ENCODE measurements at regions not wholly inside any gene's neighbourhood (a gene's known extent, or its start where the extent isn't known, plus 50 kb on each side); places are given as distances from the start of the nearest gene placed in this dataset.

DNA sequence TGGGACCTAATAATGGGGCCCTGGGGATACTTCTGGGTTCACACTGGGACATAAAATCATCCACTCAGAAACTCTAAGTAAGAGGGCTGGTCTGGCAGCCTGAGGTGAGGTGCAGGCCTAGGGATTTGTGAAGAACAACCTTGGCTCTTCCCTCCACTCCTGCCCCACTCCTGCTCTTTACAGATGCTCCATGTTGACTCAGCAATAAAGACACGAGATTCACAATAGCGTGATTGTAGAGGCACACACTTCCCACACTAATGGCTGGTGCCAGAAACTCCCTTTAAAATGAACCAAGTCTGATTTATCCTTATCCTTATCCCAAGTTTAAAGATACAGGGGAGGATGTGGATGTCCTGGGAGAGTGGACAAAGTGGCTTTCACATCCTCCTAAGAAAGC, 228.2 kb downstream of the ACTR3 start:
- Histone ChIP-seq H3K27me3 (ENCODE audit: control insufficient read depth in 3 of 3, insufficient read depth in 3 of 3, low read length in 2 of 3) (no peaks in the 10 kb centered on the region), H3K4me1 (ENCODE audit: control insufficient read depth in 5 of 5, insufficient read depth in 5 of 5, low read length in 5 of 5) (peaks cover 0 to 3% (median 0%) of the 10 kb centered on the region in 5 donors), H3K9ac (ENCODE audit: insufficient read depth in 1 of 2, low read length in 2 of 2) (no peak overlapping the region), H3K36me3 (ENCODE audit: control insufficient read depth in 4 of 4, insufficient read depth in 4 of 4, low read length in 4 of 4) (no peaks in the 10 kb centered on the region), H3K9me3 (ENCODE audit: control insufficient read depth in 4 of 4, insufficient read depth in 3 of 4, low read length in 3 of 4) (no peaks in the 10 kb centered on the region), H3K4me3 (no peak overlapping the region), H3K27ac (ENCODE audit: low read depth in 1 of 2, low read length in 1 of 2) (no peak overlapping the region)
- DNase-seq (no peak), ATAC-seq (ENCODE audit: insufficient read depth, low FRiP score) (no peak)
- TF ChIP-seq, protein P1, sequence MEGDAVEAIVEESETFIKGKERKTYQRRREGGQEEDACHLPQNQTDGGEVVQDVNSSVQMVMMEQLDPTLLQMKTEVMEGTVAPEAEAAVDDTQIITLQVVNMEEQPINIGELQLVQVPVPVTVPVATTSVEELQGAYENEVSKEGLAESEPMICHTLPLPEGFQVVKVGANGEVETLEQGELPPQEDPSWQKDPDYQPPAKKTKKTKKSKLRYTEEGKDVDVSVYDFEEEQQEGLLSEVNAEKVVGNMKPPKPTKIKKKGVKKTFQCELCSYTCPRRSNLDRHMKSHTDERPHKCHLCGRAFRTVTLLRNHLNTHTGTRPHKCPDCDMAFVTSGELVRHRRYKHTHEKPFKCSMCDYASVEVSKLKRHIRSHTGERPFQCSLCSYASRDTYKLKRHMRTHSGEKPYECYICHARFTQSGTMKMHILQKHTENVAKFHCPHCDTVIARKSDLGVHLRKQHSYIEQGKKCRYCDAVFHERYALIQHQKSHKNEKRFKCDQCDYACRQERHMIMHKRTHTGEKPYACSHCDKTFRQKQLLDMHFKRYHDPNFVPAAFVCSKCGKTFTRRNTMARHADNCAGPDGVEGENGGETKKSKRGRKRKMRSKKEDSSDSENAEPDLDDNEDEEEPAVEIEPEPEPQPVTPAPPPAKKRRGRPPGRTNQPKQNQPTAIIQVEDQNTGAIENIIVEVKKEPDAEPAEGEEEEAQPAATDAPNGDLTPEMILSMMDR (IDR thresholded peaks at IDR 0.05; ENCODE audit: control extremely low read depth, extremely low read depth): no peak
- 69 to 86% methylated on average over 2 of the region's 2 CpGs for WGBS, 2 donors

DNA sequence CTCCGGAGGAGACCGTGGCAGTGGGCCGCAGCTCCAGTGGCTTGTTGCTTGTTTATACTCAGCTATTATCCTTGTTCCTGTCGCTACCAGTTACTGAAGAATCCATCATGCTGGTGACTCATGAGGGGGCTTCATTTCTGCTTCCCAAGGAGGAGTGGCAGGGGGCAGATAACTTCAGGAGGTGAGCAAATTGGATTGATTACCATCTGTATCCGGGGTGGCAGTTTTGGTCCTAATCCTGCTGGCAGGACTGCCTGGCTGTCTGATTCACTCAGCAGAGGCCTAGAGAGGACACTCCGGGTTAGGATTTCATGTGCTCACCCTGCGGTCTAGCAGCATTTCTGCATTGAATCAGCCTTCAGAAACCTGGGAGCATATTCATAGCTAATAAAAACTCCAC, 230.0 kb downstream of the ACTR3 start:
- DNase-seq (no peak), ATAC-seq (ENCODE audit: insufficient read depth, low FRiP score) (no peak)
- Histone ChIP-seq H3K9me3 (ENCODE audit: control insufficient read depth in 4 of 4, insufficient read depth in 3 of 4, low read length in 3 of 4) (no peaks in the 10 kb centered on the region), H3K27ac (ENCODE audit: low read depth in 1 of 2, low read length in 1 of 2) (no peak overlapping the region), H3K9ac (ENCODE audit: insufficient read depth in 1 of 2, low read length in 2 of 2) (no peak overlapping the region), H3K36me3 (ENCODE audit: control insufficient read depth in 4 of 4, insufficient read depth in 4 of 4, low read length in 4 of 4) (no peaks in the 10 kb centered on the region), H3K4me1 (ENCODE audit: control insufficient read depth in 5 of 5, insufficient read depth in 5 of 5, low read length in 5 of 5) (peaks cover 0 to 8% (median 0%) of the 10 kb centered on the region in 5 donors), H3K27me3 (ENCODE audit: control insufficient read depth in 3 of 3, insufficient read depth in 3 of 3, low read length in 2 of 3) (no peaks in the 10 kb centered on the region), H3K4me3 (no peak overlapping the region)
- WGBS, 2 donors: 78 to 81% methylated on average over 7 of the region's 7 CpGs
- TF ChIP-seq, protein P1 (IDR thresholded peaks at IDR 0.05; ENCODE audit: control extremely low read depth, extremely low read depth): no peak

DNA sequence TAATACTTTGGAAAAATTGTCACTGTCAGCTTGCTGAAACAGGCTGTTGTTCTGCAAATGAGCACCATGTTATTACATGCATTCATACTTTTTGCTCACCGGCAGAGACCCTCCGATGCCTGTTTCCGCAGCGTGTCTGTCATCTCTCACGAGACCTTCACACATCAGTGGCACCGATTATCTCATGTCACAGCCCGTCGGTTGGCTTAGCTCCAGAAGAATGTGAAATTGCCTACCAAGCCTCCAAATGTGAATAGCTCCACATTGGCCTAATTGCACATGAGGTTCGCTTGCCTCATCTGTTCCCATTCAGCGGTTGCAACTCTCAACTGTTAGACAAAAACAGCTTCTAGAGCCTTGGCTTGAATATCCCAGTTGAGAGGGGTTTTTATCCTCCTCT, 233.0 kb downstream of the ACTR3 start:
- WGBS, 2 donors: 70 to 89% methylated on average over 10 of the region's 10 CpGs
- no peak overlapping the region for H3K27ac ChIP-seq (ENCODE audit: low read depth in 1 of 2, low read length in 1 of 2)
- H3K4me3 ChIP-seq: no peak overlapping the region
- TF ChIP-seq, protein P1 (IDR thresholded peaks at IDR 0.05; ENCODE audit: control extremely low read depth, extremely low read depth): no peak
- no peaks in the 10 kb centered on the region for H3K36me3 ChIP-seq (ENCODE audit: control insufficient read depth in 4 of 4, insufficient read depth in 4 of 4, low read length in 4 of 4)
- ATAC-seq (ENCODE audit: insufficient read depth, low FRiP score): no peak
- peak; percentile 21 to 49 (median 31) for DNase-seq
- H3K9me3 ChIP-seq (ENCODE audit: control insufficient read depth in 4 of 4, insufficient read depth in 3 of 4, low read length in 3 of 4): no peaks in the 10 kb centered on the region
- H3K27me3 ChIP-seq (ENCODE audit: control insufficient read depth in 3 of 3, insufficient read depth in 3 of 3, low read length in 2 of 3): no peaks in the 10 kb centered on the region
- peaks cover 0 to 8% (median 0%) of the 10 kb centered on the region in 5 donors for H3K4me1 ChIP-seq (ENCODE audit: control insufficient read depth in 5 of 5, insufficient read depth in 5 of 5, low read length in 5 of 5)
- H3K9ac ChIP-seq (ENCODE audit: insufficient read depth in 1 of 2, low read length in 2 of 2): no peak overlapping the region

DNA sequence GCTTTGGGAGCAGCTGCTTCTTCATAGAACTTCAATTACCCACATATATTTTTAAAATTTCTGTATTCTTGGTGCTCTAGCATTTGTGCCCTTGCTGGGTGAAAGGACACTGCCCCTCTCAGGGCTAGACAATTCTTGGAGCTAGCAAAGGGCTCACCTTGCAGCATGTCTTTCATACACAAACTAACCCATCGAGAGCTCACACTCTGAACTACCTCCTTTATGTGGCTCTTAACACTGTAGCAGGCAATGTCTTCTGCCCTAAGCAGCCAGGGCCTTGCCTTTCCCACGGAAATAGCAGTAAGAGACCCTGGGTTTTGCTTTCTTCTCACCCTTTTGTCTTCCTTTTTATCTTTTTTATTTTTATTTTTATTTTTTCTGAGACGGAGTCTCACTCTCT, 234.0 kb downstream of the ACTR3 start:
- TF ChIP-seq, protein P1 (IDR thresholded peaks at IDR 0.05; ENCODE audit: control extremely low read depth, extremely low read depth): no peak
- WGBS, 2 donors: 75 to 80% methylated on average over 3 of the region's 3 CpGs
- Histone ChIP-seq H3K27ac (ENCODE audit: low read depth in 1 of 2, low read length in 1 of 2) (no peak overlapping the region), H3K9me3 (ENCODE audit: control insufficient read depth in 4 of 4, insufficient read depth in 3 of 4, low read length in 3 of 4) (no peaks in the 10 kb centered on the region), H3K27me3 (ENCODE audit: control insufficient read depth in 3 of 3, insufficient read depth in 3 of 3, low read length in 2 of 3) (no peaks in the 10 kb centered on the region), H3K36me3 (ENCODE audit: control insufficient read depth in 4 of 4, insufficient read depth in 4 of 4, low read length in 4 of 4) (no peaks in the 10 kb centered on the region), H3K9ac (ENCODE audit: insufficient read depth in 1 of 2, low read length in 2 of 2) (no peak overlapping the region), H3K4me3 (no peak overlapping the region), H3K4me1 (ENCODE audit: control insufficient read depth in 5 of 5, insufficient read depth in 5 of 5, low read length in 5 of 5) (peaks cover 0 to 8% (median 0%) of the 10 kb centered on the region in 5 donors)
- ATAC-seq (ENCODE audit: insufficient read depth, low FRiP score) (no peak), DNase-seq (no peak)

Measured in lung (tissue), 11 donors.